ENCODE measurements at regions not wholly inside any gene's neighbourhood (a gene's known extent, or its start where the extent isn't known, plus 50 kb on each side); places are given as distances from the start of the nearest gene placed in this dataset.

GRCh38 chr10:89102735-89103134 lies 104.4 kb downstream of the CH25H start:
- Histone ChIP-seq H3K4me2 (no peak overlapping the region), H3K4me1 (no peaks in the 10 kb centered on the region), H3K9me3 (peaks cover 5% of the 10 kb centered on the region; the same call in 2 of the 3 replicates), H3K4me3 (no peak overlapping the region), H3K27ac (no peak overlapping the region)
- ATAC-seq: no peak
- FAIRE-seq: no peak
- DNase-seq (ENCODE audit: low read depth in 1 of 2, low spot score in 1 of 2): no peak
- TF ChIP-seq HOXA7 (CRISPR knock-in tag; IDR thresholded peaks at IDR 0.05) (no peak), KDM1A (IDR thresholded peaks at IDR 0.05; ENCODE audit: low read depth) (no peak)
- POLR2A ChIA-PET: no interaction called here
- WGBS (ENCODE audit: missing lambda C conversion rate): 48% methylated on average over 3 of the region's 3 CpGs
- CTCF ChIA-PET: no interaction called here

- Histone ChIP-seq H3K9me3 (peaks cover 2% of the 10 kb centered on the region; the same call in 1 of the 3 replicates), H3K27ac (no peak overlapping the region), H3K4me3 (no peak overlapping the region), H3K4me1 (no peaks in the 10 kb centered on the region), H3K4me2 (no peak overlapping the region)
- DNase-seq (ENCODE audit: low read depth in 1 of 2, low spot score in 1 of 2) (no peak), FAIRE-seq (no peak), ATAC-seq (no peak)
- ChIA-PET CTCF (no interaction called here), POLR2A (no interaction called here)
- 54% methylated on average over 4 of the region's 4 CpGs for WGBS (ENCODE audit: missing lambda C conversion rate)
- no peak for TF ChIP-seq ZSCAN20 (CRISPR knock-in tag; IDR thresholded peaks at IDR 0.05)
- TF ChIP-seq HDAC2 (IDR thresholded peaks at IDR 0.05): no peak
- TF ChIP-seq FOXS1 (CRISPR knock-in tag; IDR thresholded peaks at IDR 0.05): no peak
- no peak for TF ChIP-seq POLR2AphosphoS2 (conservative IDR thresholded peaks at IDR 0.05; ENCODE audit: low read length)
- no peak for TF ChIP-seq E2F6 (IDR thresholded peaks at IDR 0.05; ENCODE audit: borderline replicate concordance, low read depth)
- no peak for TF ChIP-seq RNF2 (IDR thresholded peaks at IDR 0.05; ENCODE audit: borderline replicate concordance, low read depth)
These were observed 105.2 kb downstream of the CH25H start for GRCh38 chr10:89101943-89102342.

DNA sequence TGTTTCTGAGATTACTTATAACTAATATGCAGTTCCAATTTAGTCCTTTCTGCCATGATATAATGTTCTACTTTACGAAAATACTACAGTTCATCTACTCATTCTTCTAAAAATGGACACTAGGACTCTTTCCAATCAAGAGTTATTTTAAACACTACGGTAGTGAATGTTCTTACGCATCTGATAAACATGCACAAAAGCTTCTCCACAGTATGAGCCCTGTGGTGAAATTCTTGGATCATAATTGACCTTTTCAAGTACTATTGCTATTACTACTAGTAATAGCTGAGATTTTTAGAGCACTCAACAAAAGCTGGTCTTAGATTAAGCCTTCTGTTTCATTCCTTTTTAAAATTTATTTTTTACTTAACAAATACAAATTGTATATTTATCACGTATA lies 106.4 kb downstream of the CH25H start:
- ChIA-PET POLR2A (no interaction called here), CTCF (no interaction called here)
- no peak for DNase-seq (ENCODE audit: low read depth in 1 of 2, low spot score in 1 of 2)
- no peak for FAIRE-seq
- Histone ChIP-seq H3K4me3 (no peak overlapping the region), H3K4me1 (no peaks in the 10 kb centered on the region), H3K9me3 (no peaks in the 10 kb centered on the region), H3K4me2 (no peak overlapping the region), H3K27ac (no peak overlapping the region)
- 72% methylated on average over 4 of the region's 4 CpGs for WGBS (ENCODE audit: missing lambda C conversion rate)
- no peak for ATAC-seq
- TF ChIP-seq POLR2A (IDR thresholded peaks at IDR 0.05; ENCODE audit: low read length) (no peak), NR3C1 (IDR thresholded peaks at IDR 0.05) (no peak), TP53 (CRISPR knock-in tag; IDR thresholded peaks at IDR 0.05) (no peak), ESRRA (IDR thresholded peaks at IDR 0.05; ENCODE audit: borderline replicate concordance, low read length) (no peak), CTCF (IDR thresholded peaks at IDR 0.05) (no peak), SREBF2 (IDR thresholded peaks at IDR 0.05) (no peak), NFE2L2 (conservative IDR thresholded peaks at IDR 0.05; ENCODE audit: low read length) (no peak), KDM1A (IDR thresholded peaks at IDR 0.05; ENCODE audit: low read depth) (no peak), CBX2 (IDR thresholded peaks at IDR 0.05; ENCODE audit: borderline replicate concordance, low read depth) (no peak), RCOR1 (IDR thresholded peaks at IDR 0.05; ENCODE audit: low read depth, low read length) (no peak), BHLHE40 (IDR thresholded peaks at IDR 0.05; ENCODE audit: low read depth, low read length) (no peak), MAZ (IDR thresholded peaks at IDR 0.05; ENCODE audit: borderline replicate concordance, low read depth, low read length) (no peak), EHF (CRISPR knock-in tag; IDR thresholded peaks at IDR 0.05) (no peak), ELK1 (IDR thresholded peaks at IDR 0.05; ENCODE audit: low read depth, low read length) (no peak), HEYL (CRISPR knock-in tag; IDR thresholded peaks at IDR 0.05) (no peak), REST (IDR thresholded peaks at IDR 0.05) (no peak), FOXS1 (CRISPR knock-in tag; IDR thresholded peaks at IDR 0.05) (no peak)
- TF ChIP-seq, protein P1, sequence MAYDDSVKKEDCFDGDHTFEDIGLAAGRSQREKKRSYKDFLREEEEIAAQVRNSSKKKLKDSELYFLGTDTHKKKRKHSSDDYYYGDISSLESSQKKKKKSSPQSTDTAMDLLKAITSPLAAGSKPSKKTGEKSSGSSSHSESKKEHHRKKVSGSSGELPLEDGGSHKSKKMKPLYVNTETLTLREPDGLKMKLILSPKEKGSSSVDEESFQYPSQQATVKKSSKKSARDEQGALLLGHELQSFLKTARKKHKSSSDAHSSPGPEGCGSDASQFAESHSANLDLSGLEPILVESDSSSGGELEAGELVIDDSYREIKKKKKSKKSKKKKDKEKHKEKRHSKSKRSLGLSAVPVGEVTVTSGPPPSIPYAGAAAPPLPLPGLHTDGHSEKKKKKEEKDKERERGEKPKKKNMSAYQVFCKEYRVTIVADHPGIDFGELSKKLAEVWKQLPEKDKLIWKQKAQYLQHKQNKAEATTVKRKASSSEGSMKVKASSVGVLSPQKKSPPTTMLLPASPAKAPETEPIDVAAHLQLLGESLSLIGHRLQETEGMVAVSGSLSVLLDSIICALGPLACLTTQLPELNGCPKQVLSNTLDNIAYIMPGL (CRISPR knock-in tag; IDR thresholded peaks at IDR 0.05; ENCODE audit: borderline replicate concordance): no peak
- TF ChIP-seq, protein P2, sequence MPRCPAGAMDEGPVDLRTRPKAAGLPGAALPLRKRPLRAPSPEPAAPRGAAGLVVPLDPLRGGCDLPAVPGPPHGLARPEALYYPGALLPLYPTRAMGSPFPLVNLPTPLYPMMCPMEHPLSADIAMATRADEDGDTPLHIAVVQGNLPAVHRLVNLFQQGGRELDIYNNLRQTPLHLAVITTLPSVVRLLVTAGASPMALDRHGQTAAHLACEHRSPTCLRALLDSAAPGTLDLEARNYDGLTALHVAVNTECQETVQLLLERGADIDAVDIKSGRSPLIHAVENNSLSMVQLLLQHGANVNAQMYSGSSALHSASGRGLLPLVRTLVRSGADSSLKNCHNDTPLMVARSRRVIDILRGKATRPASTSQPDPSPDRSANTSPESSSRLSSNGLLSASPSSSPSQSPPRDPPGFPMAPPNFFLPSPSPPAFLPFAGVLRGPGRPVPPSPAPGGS (IDR thresholded peaks at IDR 0.05): no peak
